ENCODE measurements at regions not wholly inside any gene's neighbourhood (a gene's known extent, or its start where the extent isn't known, plus 50 kb on each side); places are given as distances from the start of the nearest gene placed in this dataset.

DNA sequence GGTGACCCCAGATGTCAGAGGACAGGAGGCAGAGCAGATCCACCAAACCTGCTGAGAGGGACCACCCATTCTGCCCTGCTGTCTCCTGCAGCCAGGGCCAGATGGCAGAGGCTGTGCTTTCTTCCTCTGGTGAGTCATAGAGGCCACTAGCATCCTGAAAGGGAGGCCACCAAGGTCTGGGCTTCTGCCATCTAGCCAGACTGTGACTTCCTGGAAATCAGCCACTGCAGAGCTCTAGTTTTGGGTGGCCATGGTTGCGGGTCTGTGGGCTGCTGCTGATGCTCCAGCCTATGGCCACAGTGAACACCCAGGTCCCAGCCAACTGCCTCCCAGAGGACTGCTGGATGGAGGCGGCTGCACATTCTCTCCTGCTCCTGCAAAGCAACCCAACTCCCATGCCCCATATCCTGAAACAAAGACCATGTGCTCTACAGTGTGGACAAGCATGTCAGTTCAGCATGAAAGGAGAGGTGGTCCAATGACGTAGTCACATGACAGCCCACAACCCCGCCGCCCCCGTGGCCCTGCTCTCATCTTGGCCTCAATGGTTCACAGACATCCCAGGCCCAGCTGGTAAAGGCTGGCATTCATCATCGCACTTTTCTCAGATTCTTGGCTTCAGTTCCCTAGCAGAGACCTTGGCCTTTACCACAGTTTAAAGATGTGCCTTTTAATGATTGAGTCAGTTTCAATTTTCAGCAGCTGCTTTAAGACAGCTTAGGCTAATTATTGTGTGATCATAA lies 73.9 kb upstream of the CXCL12 start:
- TF ChIP-seq, protein P1, sequence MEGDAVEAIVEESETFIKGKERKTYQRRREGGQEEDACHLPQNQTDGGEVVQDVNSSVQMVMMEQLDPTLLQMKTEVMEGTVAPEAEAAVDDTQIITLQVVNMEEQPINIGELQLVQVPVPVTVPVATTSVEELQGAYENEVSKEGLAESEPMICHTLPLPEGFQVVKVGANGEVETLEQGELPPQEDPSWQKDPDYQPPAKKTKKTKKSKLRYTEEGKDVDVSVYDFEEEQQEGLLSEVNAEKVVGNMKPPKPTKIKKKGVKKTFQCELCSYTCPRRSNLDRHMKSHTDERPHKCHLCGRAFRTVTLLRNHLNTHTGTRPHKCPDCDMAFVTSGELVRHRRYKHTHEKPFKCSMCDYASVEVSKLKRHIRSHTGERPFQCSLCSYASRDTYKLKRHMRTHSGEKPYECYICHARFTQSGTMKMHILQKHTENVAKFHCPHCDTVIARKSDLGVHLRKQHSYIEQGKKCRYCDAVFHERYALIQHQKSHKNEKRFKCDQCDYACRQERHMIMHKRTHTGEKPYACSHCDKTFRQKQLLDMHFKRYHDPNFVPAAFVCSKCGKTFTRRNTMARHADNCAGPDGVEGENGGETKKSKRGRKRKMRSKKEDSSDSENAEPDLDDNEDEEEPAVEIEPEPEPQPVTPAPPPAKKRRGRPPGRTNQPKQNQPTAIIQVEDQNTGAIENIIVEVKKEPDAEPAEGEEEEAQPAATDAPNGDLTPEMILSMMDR (IDR thresholded peaks at IDR 0.05): no peak
- TF ChIP-seq POLR2A (IDR thresholded peaks at IDR 0.05): no peak
